T-helper 17 cell (primary cell): ENCODE measurements at regions not wholly inside any gene's neighbourhood (a gene's known extent, or its start where the extent isn't known, plus 50 kb on each side); places are given as distances from the start of the nearest gene placed in this dataset.
"Not testable (repeated sequence)": the region's sequence is repeated elsewhere in the genome, so short reads cannot be mapped to it uniquely, and the experiment has no call there.

Experiments used
- ATAC-seq: fragments of 150-1000 bp; cut with Tn5 transposase; 2 replicates; pipeline ENCODE4 v1.10.0; 2021; ENCODE audit warnings: mild to moderate bottlenecking, moderate library complexity
- DNase-seq, 3 donors: peaks; one replicate each; pipeline versions ENCODE4 v3.0.0 to v3.0.0-alpha.2; 2020 to 2021
- H3K9me3 ChIP-seq: one replicate; pipeline ENCODE4 v1.7.0; 2013; ENCODE audit warnings: low read length, mild to moderate bottlenecking; ENCODE audit not compliant: control insufficient read depth, poor library complexity, severe bottlenecking
- H3K27ac Mint-ChIP-seq: one replicate; pipeline ENCODE4 v1.8.0; 2022; ENCODE audit warnings: mild to moderate bottlenecking, moderate library complexity, mixed read lengths
- H3K27me3 Mint-ChIP-seq: one replicate; pipeline ENCODE4 v1.8.0; 2022; ENCODE audit warnings: mixed read lengths
- H3K36me3 Mint-ChIP-seq: one replicate; pipeline ENCODE4 v1.8.0; 2022; ENCODE audit warnings: low read depth, mixed read lengths
- H3K4me1 Mint-ChIP-seq: one replicate; pipeline ENCODE4 v1.8.0; 2022; ENCODE audit warnings: mild to moderate bottlenecking, mixed read lengths
- H3K4me3 Mint-ChIP-seq: one replicate; pipeline ENCODE4 v1.8.0; 2022; ENCODE audit warnings: mild to moderate bottlenecking, moderate library complexity, mixed read lengths

- not testable (repeated sequence) for H3K4me3 Mint-ChIP-seq, H3K4me1 Mint-ChIP-seq, H3K36me3 Mint-ChIP-seq, DNase-seq, H3K27ac Mint-ChIP-seq, H3K9me3 ChIP-seq, ATAC-seq
- H3K27me3 Mint-ChIP-seq, result peaks cover 19% of the 10 kb centered on the region
These were observed 118.2 kb upstream of the HS3ST2 start for GRCh38 chr16:22695773-22696172.

GRCh38 chr16:22699356-22699755 is 114.6 kb upstream of the HS3ST2 start:
- ATAC-seq (no peak), DNase-seq (no peak)
- Mint-ChIP-seq H3K27ac (no peak overlapping the region), H3K4me3 (no peak overlapping the region), H3K36me3 (no peaks in the 10 kb centered on the region), H3K27me3 (peaks cover 45% of the 10 kb centered on the region), H3K4me1 (no peaks in the 10 kb centered on the region)
- H3K9me3 ChIP-seq, result no peaks in the 10 kb centered on the region

GRCh38 chr16:22705799-22706198 is 108.2 kb upstream of the HS3ST2 start:
- ATAC-seq (no peak), DNase-seq (no peak)
- Mint-ChIP-seq H3K36me3 (no peaks in the 10 kb centered on the region), H3K27ac (no peak overlapping the region), H3K27me3 (peaks cover 50% of the 10 kb centered on the region), H3K4me1 (no peaks in the 10 kb centered on the region), H3K4me3 (no peak overlapping the region)
- H3K9me3 ChIP-seq, result no peaks in the 10 kb centered on the region

- no peaks in the 10 kb centered on the region for H3K4me1 Mint-ChIP-seq
- no peak for ATAC-seq
- H3K27ac Mint-ChIP-seq, result no peak overlapping the region
- DNase-seq, result no peak
- H3K36me3 Mint-ChIP-seq, result no peaks in the 10 kb centered on the region
- no peaks in the 10 kb centered on the region for H3K9me3 ChIP-seq
- H3K4me3 Mint-ChIP-seq, result no peak overlapping the region
- H3K27me3 Mint-ChIP-seq, result peaks cover 21% of the 10 kb centered on the region
These were observed 103.6 kb upstream of the HS3ST2 start for GRCh38 chr16:22710326-22710725.

- ATAC-seq, result no peak
- Mint-ChIP-seq H3K4me3 (no peak overlapping the region), H3K36me3 (no peaks in the 10 kb centered on the region), H3K4me1 (no peaks in the 10 kb centered on the region), H3K27me3 (peaks cover 11% of the 10 kb centered on the region), H3K27ac (no peak overlapping the region)
- DNase-seq, result no peak
- no peaks in the 10 kb centered on the region for H3K9me3 ChIP-seq
These were observed 102.1 kb upstream of the HS3ST2 start for GRCh38 chr16:22711847-22712246.

GRCh38 chr16:22712471-22712870 is 101.5 kb upstream of the HS3ST2 start:
- Mint-ChIP-seq H3K36me3 (no peaks in the 10 kb centered on the region), H3K4me3 (no peak overlapping the region), H3K4me1 (no peaks in the 10 kb centered on the region)

GRCh38 chr16:22718598-22718997 is 95.4 kb upstream of the HS3ST2 start:
- H3K4me1 Mint-ChIP-seq, H3K27ac Mint-ChIP-seq, H3K4me3 Mint-ChIP-seq, H3K36me3 Mint-ChIP-seq, DNase-seq, ATAC-seq, H3K9me3 ChIP-seq: not testable (repeated sequence)
- H3K27me3 Mint-ChIP-seq, result peaks cover 42% of the 10 kb centered on the region

More at GRCh38 chr16:22712471-22712870, 101.5 kb upstream of the HS3ST2 start:
- Mint-ChIP-seq H3K27ac (no peak overlapping the region), H3K27me3 (peaks cover 7% of the 10 kb centered on the region)
- no peak for ATAC-seq
- H3K9me3 ChIP-seq, result no peaks in the 10 kb centered on the region
- DNase-seq, result no peak

GRCh38 chr16:22719945-22720344 is 94.0 kb upstream of the HS3ST2 start:
- Mint-ChIP-seq H3K27ac (no peak overlapping the region), H3K27me3 (peaks cover 42% of the 10 kb centered on the region), H3K36me3 (no peaks in the 10 kb centered on the region), H3K4me1 (peaks cover 3% of the 10 kb centered on the region), H3K4me3 (no peak overlapping the region)
- H3K9me3 ChIP-seq, result no peaks in the 10 kb centered on the region
- ATAC-seq (no peak), DNase-seq (no peak)

- H3K9me3 ChIP-seq, result no peaks in the 10 kb centered on the region
- H3K36me3 Mint-ChIP-seq, result peaks cover 2% of the 10 kb centered on the region
- no peak overlapping the region for H3K4me3 Mint-ChIP-seq
- H3K4me1 Mint-ChIP-seq, result peaks cover 3% of the 10 kb centered on the region
- DNase-seq (no peak), ATAC-seq (no peak)
- H3K27me3 Mint-ChIP-seq, result peaks cover 47% of the 10 kb centered on the region
- H3K27ac Mint-ChIP-seq, result no peak overlapping the region
These were observed 92.4 kb upstream of the HS3ST2 start for GRCh38 chr16:22721511-22722100.

GRCh38 chr16:22722551-22723541 is 91.1 kb upstream of the HS3ST2 start:
- not testable (repeated sequence) for H3K4me1 Mint-ChIP-seq, DNase-seq, ATAC-seq, H3K4me3 Mint-ChIP-seq, H3K9me3 ChIP-seq, H3K27ac Mint-ChIP-seq, H3K36me3 Mint-ChIP-seq
- peaks cover 45% of the 10 kb centered on the region for H3K27me3 Mint-ChIP-seq

GRCh38 chr16:22726868-22727267 is 87.1 kb upstream of the HS3ST2 start:
- peaks cover 2% of the 10 kb centered on the region for H3K36me3 Mint-ChIP-seq
- no peak for DNase-seq
- ATAC-seq, result no peak
- no peak overlapping the region for H3K27ac Mint-ChIP-seq
- H3K4me1 Mint-ChIP-seq, result peaks cover 6% of the 10 kb centered on the region
- H3K4me3 Mint-ChIP-seq, result no peak overlapping the region
- H3K9me3 ChIP-seq, result no peaks in the 10 kb centered on the region
- peaks cover 44% of the 10 kb centered on the region for H3K27me3 Mint-ChIP-seq

GRCh38 chr16:22727285-22728166 is 86.4 kb upstream of the HS3ST2 start:
- no peak for ATAC-seq
- Mint-ChIP-seq H3K36me3 (peaks cover 2% of the 10 kb centered on the region), H3K27ac (no peak overlapping the region), H3K4me1 (peaks cover 6% of the 10 kb centered on the region), H3K4me3 (no peak overlapping the region), H3K27me3 (peaks cover 42% of the 10 kb centered on the region)
- DNase-seq, result no peak
- no peaks in the 10 kb centered on the region for H3K9me3 ChIP-seq
